B cell (primary cell): ENCODE measurements at regions not wholly inside any gene's neighbourhood (a gene's known extent, or its start where the extent isn't known, plus 50 kb on each side); places are given as distances from the start of the nearest gene placed in this dataset.

Experiments used
- ATAC-seq: fragments of 200-7000 bp; cut with Tn5 transposase; one replicate; pipeline ENCODE4 v1.10.0; 2021; ENCODE audit warnings: low read depth, mild to moderate bottlenecking, moderate number of reproducible peaks, moderate library complexity
- CTCF ChIA-PET: fragments of 350-600 bp; sonication (Branson Sonifier 250); formaldehyde crosslinking; loops from one replicate; lab custom pipeline; 2021; ENCODE audit warnings: antibody characterized with exemption, inconsistent platforms; lab: Charles Lee
- POLR2A ChIA-PET: fragments of 350-600 bp; sonication (Branson Sonifier 250); formaldehyde crosslinking; loops from one replicate; lab custom pipeline; 2021; ENCODE audit warnings: antibody characterized with exemption; lab: Charles Lee
- DNase-seq: peaks from one replicate; pipeline ENCODE4 v3.0.0; 2013
- H2AFZ ChIP-seq: 2 replicates; pipeline ENCODE4 v1.6.1; 2012; ENCODE audit warnings: mild to moderate bottlenecking, low read depth, low read length; ENCODE audit not compliant: insufficient read depth, poor library complexity, severe bottlenecking
- H3K27ac ChIP-seq, 2 donors: 1 replicate in 1 of 2; 2 replicates in 1 of 2; pipeline ENCODE4 v1.5.1; 2012 to 2013; ENCODE audit warnings: low read length in 2 of 2, mild to moderate bottlenecking in 2 of 2, moderate library complexity in 1 of 2
- H3K27me3 ChIP-seq, 4 experiments: fragments of 200-600 bp in 1 of 4; sonication (generic) in 1 of 4; replicated peaks in 1 of 4; 1 replicate in 2 of 4; 2 replicates in 2 of 4; pipeline versions ENCODE4 v1.6.1 to v1.7.0; 2013 to 2016; ENCODE audit warnings: low read length in 3 of 4, mild to moderate bottlenecking in 2 of 4, mixed read lengths in 1 of 4, moderate library complexity in 1 of 4; ENCODE audit not compliant: insufficient read depth in 4 of 4, control insufficient read depth in 3 of 4; ENCODE audit errors: control extremely low read depth in 1 of 4
- H3K36me3 ChIP-seq, 2 experiments: replicated peaks in 1 of 2; 1 replicate in 1 of 2; 2 replicates in 1 of 2; pipeline versions ENCODE4 v1.6.1 to v1.7.1; 2013; ENCODE audit warnings: low read length in 1 of 2; ENCODE audit not compliant: insufficient read depth in 2 of 2, control insufficient read depth in 1 of 2; ENCODE audit errors: control extremely low read depth in 1 of 2, extremely low read depth in 1 of 2
- H3K4me1 ChIP-seq, 2 donors: fragments of 200-600 bp in 1 of 2; sonication (generic) in 1 of 2; 1 replicate in 1 of 2; 2 replicates in 1 of 2; pipeline versions ENCODE4 v1.5.1 to v1.6.1; 2013 to 2017; ENCODE audit warnings: low read length in 2 of 2; ENCODE audit not compliant: control insufficient read depth in 2 of 2, insufficient read depth in 2 of 2
- H3K4me2 ChIP-seq: replicated peaks from 2 replicates; pipeline ENCODE3; 2012; ENCODE audit warnings: mild to moderate bottlenecking, low read depth, low read length; ENCODE audit not compliant: poor library complexity, severe bottlenecking
- H3K4me3 ChIP-seq, 5 experiments: fragments of 200-600 bp in 1 of 5; sonication (generic) in 1 of 5; 1 replicate in 3 of 5; 2 replicates in 2 of 5; pipeline versions ENCODE4 v1.5.1 to v1.7.0; 2011 to 2016; ENCODE audit warnings: low read length in 4 of 5, mild to moderate bottlenecking in 4 of 5, low read depth in 2 of 5, control low read depth in 1 of 5, moderate library complexity in 1 of 5; ENCODE audit not compliant: insufficient read depth in 1 of 5; ENCODE audit errors: control extremely low read depth in 1 of 5, extremely low read depth in 1 of 5
- H3K79me2 ChIP-seq: fragments of 200-600 bp; sonication (generic); one replicate; pipeline ENCODE4 v1.6.0; 2016; ENCODE audit warnings: low read length; ENCODE audit not compliant: control insufficient read depth, insufficient read depth
- H3K9ac ChIP-seq: fragments of 200-600 bp; sonication (generic); 2 replicates; pipeline ENCODE4 v1.6.1; 2017; ENCODE audit warnings: mild to moderate bottlenecking, low read length, moderate library complexity
- H3K9me3 ChIP-seq, 3 donors: one replicate each; pipeline versions ENCODE4 v1.6.1 to v1.7.1; 2013; ENCODE audit warnings: low read length in 2 of 3; ENCODE audit not compliant: control insufficient read depth in 2 of 3, insufficient read depth in 1 of 3; ENCODE audit errors: control extremely low read depth in 1 of 3
- H4K20me1 ChIP-seq: 2 replicates; pipeline ENCODE4 v1.6.0; 2012; ENCODE audit warnings: mild to moderate bottlenecking, low read length; ENCODE audit not compliant: insufficient read depth, control insufficient read depth, poor library complexity, severe bottlenecking
- H3K27ac Mint-ChIP-seq: one replicate; pipeline ENCODE4 v1.8.0; 2021; ENCODE audit warnings: mixed read lengths
- H3K27me3 Mint-ChIP-seq: one replicate; pipeline ENCODE4 v1.8.0; 2021; ENCODE audit warnings: mixed read lengths
- H3K4me1 Mint-ChIP-seq: one replicate; pipeline ENCODE4 v1.8.0; 2021; ENCODE audit warnings: mixed read lengths
- H3K4me3 Mint-ChIP-seq: one replicate; pipeline ENCODE4 v1.8.0; 2021; ENCODE audit warnings: mixed read lengths
- H3K9me3 Mint-ChIP-seq: one replicate; pipeline ENCODE4 v1.8.0; 2022; ENCODE audit warnings: mixed read lengths; ENCODE audit not compliant: insufficient read depth
- CTCF ChIP-seq: fragments of 200-600 bp; IDR thresholded peaks from one replicate; pipeline ENCODE4 v1.8.0; 2022; ENCODE audit warnings: antibody characterized with exemption, mild to moderate bottlenecking
- EZH2 ChIP-seq: IDR thresholded peaks from 2 replicates; pipeline ENCODE4 v1.6.1; 2012; ENCODE audit warnings: borderline replicate concordance, low read depth, mild to moderate bottlenecking, moderate library complexity, low read length; ENCODE audit not compliant: insufficient read depth, poor library complexity, severe bottlenecking
- WGBS: methylation state at CpG from one replicate; pipeline ENCODE4 v1.1.5; 2013; ENCODE audit warnings: missing lambda C conversion rate; ENCODE audit not compliant: insufficient coverage; 5-methylcytosine and 5-hydroxymethylcytosine counted together
- intact Hi-C: fragments of 100-400 bp; cut with micrococcal nuclease; formaldehyde crosslinking; loops from one replicate; pipeline ENCODE4 v1.10.0; 2022

- intact Hi-C loops, result no loop called here
- POLR2A ChIA-PET, result no interaction called here
- Histone ChIP-seq H3K79me2 (no peaks in the 10 kb centered on the region), H4K20me1 (no peaks in the 10 kb centered on the region), H3K9me3 (no peaks in the 10 kb centered on the region), H3K4me1 (no peaks in the 10 kb centered on the region), H3K27ac (no peak overlapping the region), H3K4me3 (no peak overlapping the region), H3K4me2 (no peak overlapping the region), H3K9ac (no peak overlapping the region), H3K27me3 (no peaks in the 10 kb centered on the region), H2AFZ (no peak overlapping the region), H3K36me3 (no peaks in the 10 kb centered on the region)
- ATAC-seq (no peak), DNase-seq (no peak)
- no peak overlapping the region for H3K27ac Mint-ChIP-seq
- no peak overlapping the region for H3K4me3 Mint-ChIP-seq
- CTCF ChIA-PET, result no interaction called here
- TF ChIP-seq EZH2 (no peak), CTCF (no peak)
- no peaks in the 10 kb centered on the region for H3K4me1 Mint-ChIP-seq
- H3K9me3 Mint-ChIP-seq, result peaks cover 2% of the 10 kb centered on the region
- no peaks in the 10 kb centered on the region for H3K27me3 Mint-ChIP-seq
- no CpG with 5 or more reads among the region's 3 CpGs for WGBS
Observed at GRCh38 chr14:30230719-30231118, 303.1 kb upstream of the PRKD1 start.

GRCh38 chr14:30234966-30235365 is 307.3 kb upstream of the PRKD1 start:
- ChIA-PET POLR2A (no interaction called here), CTCF (no interaction called here)
- Mint-ChIP-seq H3K9me3 (peaks cover 2% of the 10 kb centered on the region), H3K27ac (no peak overlapping the region), H3K4me3 (no peak overlapping the region), H3K4me1 (no peaks in the 10 kb centered on the region), H3K27me3 (no peaks in the 10 kb centered on the region)
- H3K36me3 ChIP-seq, result no peaks in the 10 kb centered on the region
- no peak overlapping the region for H3K4me3 ChIP-seq
- intact Hi-C loops, result no loop called here
- H4K20me1 ChIP-seq, result no peaks in the 10 kb centered on the region
- H3K9me3 ChIP-seq, result no peaks in the 10 kb centered on the region
- WGBS, result no CpG with 5 or more reads among the region's 1 CpG
- TF ChIP-seq CTCF, result no peak
- no peak for TF ChIP-seq EZH2
- no peak overlapping the region for H3K9ac ChIP-seq
- no peaks in the 10 kb centered on the region for H3K79me2 ChIP-seq
- ATAC-seq, result no peak
- H2AFZ ChIP-seq, result no peak overlapping the region
- no peaks in the 10 kb centered on the region for H3K4me1 ChIP-seq
- H3K27ac ChIP-seq, result no peak overlapping the region
- DNase-seq, result no peak
- no peak overlapping the region for H3K4me2 ChIP-seq
- no peaks in the 10 kb centered on the region for H3K27me3 ChIP-seq
